ENCODE measurements at regions not wholly inside any gene's neighbourhood (a gene's known extent, or its start where the extent isn't known, plus 50 kb on each side); places are given as distances from the start of the nearest gene placed in this dataset.

DNA sequence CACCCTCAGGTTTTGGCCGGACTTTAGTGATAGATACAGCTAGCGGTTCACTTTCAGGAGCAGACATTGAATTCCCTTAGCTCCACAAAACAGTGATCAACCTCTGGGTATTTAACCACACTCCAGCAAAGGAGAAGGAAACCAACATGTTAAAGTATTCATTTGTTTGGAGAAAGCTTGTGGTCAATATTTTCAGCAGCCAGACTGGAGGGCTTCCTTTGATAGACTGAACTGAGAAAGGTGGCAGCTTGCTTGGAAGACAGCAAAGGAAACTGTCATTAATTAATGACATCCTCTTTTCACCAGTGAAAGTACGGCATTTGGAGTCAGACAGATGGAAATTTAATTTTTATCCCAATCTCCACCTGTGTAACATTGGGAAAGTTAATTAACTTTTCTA lies 289.1 kb upstream of the CLNK start:
- no peak for DNase-seq

DNA sequence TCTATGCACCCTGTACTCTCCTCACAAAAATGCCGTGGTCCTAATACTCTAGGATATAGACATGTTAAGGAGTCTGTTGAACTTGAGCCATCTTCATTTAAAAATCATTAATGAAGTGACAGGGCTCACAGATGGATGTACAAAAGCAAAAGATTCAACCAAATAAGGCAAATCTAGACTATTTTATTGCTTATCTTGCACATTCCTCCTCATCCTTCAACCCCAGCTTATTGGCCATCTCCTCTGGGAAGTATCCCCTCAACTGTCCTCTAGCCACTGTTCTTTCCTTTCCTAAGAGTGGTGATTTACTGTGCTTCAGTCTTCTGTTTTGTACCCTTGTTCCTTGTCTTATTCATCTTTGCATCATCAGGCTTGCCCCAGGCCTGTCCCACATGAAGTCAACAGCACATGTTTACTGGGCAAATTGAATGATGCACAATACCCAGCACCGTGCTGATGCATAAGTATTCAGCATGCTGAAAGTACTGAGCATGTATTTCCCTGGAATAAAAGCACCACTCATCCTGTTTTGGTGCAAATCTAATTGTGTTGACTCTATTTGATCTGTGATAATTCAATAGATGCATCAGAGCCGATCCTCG lies 287.3 kb upstream of the CLNK start:
- no peak for DNase-seq

DNA sequence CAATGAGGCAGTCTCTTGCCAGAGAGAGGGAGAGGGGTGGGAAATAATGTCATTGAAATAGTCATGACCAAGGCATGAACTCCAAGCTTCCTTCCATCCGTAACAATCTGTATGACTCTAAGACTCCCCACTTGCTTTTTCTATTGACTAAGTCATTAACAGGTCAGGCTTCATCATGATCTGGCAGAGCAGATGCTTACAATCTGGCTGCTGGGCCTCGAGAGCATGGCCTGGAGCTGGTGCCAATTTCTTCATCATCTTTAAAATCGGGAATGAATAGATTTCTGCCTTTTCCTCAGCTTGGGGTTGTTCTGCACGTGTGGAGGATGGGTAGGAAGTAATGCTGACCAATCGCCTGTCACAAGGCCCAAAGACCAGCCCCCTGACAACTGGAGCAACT lies 280.6 kb upstream of the CLNK start:
- no peak for DNase-seq

DNA sequence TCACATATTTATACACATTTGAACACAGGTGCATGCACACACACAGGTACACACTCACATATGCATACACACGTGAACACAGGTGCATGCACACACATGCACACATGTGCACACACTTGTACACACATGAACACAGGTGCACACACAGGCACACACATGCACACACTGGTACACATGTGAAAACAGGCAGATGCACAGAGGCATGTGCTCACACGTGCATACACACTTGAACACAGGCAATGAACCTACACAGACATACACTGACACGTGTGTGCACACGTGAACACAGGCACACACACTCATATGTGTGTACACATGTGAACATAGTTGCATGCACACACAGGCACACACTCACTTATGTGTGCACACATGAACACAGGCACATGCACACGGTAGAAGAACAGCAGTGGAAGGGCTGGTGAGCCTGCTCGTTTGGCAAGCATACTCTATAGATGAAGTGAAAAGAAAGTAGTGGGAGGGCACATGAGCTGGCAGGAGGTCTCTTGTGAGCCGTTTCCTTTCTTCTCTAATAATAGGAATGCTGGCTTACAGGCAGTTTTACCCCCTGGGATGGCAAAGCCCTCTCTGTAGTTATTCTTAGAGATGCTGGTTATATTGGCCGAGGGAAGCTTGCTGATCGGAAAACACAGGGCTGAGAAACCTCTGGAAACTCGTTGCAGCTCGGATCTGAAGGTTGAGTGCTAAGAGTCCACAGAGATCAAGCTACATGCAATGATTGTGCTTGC lies 279.6 kb upstream of the CLNK start:
- DNase-seq: no peak

DNA sequence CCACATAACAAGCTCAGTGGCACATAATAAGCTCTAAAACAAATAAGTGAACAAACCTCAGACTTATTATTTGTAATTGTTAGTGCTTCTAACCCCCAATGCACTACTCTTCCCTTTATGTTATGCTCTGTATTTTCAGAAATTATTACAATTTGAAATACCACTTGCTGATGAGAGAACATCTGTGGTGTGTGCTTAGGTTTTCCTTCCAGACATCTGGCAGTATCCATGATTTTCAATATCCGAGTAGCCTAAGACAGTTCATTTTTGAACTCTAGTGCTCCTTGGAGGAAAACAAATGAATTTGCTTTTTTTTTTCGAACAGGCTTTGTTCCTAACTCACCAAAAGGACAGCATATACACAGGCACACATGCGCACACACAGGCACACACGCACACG lies 278.7 kb upstream of the CLNK start:
- no peak for DNase-seq

DNA sequence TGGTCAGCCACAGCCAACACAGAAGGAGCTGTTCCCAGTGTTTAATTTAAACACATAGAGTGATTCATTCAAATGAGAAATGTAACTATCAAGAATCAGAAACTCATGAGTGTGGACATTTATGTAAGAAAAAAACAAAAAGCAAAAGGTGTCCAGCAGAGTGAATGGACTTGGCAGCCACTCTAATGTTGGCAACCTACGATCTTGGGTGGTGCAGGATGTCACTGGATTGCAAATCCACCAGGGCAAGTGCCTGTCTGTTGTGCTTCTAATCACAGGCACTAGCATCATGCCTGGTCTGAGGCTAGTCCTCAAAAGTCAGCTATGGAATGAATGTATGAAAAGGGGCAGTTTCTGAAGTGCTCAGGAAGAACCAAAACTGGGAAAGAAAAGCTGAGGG lies 277.7 kb upstream of the CLNK start:
- DNase-seq: no peak

DNA sequence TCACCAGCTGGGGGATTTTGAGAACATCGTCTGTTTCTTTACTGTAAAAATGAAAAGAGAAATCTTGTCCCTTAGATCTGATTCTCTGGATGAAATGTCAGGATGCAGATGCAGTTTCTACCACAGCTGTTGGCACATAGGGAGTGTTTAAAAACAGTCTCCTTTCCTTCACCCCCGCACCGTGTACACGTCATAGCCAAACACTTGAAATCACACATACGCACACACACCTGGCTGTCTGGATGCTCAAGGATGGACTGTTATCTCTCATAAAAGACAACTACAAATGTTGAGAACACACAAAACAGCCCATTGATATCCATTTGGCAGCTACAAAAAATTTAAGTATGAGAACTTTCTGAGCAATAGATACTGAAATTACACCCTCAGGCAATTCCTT lies 275.8 kb upstream of the CLNK start:
- DNase-seq: no peak

DNA sequence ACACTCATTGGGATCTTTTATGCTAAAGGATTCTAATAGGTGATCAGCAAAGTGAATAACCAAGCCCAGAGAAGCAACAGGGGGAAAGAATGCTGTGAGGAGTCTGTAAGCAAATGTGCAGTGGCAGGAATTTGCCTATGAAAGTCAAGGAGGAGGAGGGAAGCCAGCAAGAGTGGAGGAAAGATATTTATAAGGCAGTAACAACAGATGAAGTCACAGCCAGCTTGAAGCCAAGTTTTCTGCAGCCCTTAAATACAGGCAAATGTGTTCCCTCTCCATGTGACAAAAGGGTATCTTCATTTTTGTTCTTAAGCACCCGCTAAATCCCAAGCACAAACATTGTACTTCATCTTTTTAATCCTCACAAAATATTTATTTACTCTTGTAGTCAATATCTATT lies 275.0 kb upstream of the CLNK start:
- DNase-seq: no peak

DNA sequence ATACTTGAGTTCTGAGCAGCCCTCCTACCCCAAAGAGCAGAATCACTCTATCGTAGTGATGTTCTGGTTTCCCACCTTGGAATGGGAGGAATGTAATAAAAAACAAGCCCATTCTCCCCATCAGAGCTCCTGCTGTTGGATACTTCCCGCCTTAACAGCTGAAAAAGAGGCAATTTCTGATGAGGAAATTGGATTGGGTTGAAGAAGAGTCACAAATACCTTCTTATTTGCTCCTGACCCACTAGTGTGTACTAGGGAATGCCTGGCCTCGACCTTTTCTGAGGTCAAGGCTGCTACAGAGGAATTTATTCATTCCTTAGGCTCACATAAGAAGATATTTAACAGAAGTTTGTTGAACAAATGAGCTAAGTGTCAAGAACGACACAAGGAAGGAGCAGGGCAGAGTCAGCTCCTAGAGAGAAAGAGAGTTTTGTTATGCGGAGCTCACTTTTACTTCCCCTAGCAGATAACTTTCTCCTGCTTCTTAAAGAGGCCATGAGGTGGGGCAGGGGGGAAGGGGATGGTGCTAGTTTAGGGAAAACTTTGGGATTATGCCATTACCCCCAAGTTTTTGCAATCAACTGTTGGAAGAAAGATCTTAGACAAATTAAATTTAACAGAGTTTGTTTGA lies 273.8 kb upstream of the CLNK start:
- DNase-seq: no peak

DNA sequence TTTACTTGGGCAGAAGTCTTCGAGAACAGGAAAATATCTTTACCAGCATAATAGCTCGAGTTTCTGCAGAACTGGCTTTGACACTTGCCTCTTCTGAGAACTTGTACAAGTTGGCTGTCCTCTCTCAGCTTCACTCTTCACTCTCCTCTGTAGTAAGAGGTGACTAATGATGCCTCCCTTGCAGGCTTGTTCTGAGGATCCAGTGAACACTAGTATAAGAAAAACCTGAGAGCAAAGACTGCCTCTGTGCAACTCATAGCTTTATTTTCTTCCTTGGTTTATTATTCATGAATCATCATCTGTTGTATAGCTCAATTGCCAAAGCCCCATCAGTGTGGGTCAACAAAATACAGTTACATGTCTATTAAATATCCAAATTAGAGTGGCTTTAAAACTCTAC lies 266.7 kb upstream of the CLNK start:
- DNase-seq: no peak

DNA sequence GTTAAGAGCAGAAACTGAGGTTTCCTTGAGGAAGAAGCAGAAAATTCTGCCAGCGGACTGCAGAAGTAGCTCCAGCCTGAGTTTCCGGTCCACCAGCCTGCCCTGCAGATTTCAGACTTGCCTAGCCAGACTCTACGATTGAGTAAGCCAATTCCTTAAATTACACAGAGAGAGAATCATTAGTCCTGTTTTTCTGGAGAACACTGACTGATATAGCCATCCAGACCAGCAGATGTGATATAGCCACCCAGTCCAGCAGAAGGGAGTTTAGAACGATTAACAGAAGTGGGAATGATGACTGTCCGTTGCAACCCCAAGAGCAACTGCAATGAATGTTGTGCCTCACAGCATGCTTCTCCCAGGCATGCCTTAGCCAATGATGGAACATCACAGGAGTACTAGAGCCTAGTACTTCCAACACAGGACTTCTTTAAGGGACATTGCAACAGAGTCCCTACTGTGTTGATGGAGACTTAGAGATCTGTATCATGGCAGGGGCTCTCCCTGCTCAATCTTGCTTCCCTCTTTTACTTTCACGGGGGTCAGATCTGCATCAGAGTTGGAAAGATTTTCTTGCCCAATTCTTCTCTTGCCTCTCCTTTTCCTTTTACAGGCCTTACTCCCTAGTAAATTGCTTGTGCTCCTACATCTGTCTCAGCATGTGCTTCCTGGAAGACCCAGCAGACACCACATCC lies 264.6 kb upstream of the CLNK start:
- no peak for DNase-seq

DNA sequence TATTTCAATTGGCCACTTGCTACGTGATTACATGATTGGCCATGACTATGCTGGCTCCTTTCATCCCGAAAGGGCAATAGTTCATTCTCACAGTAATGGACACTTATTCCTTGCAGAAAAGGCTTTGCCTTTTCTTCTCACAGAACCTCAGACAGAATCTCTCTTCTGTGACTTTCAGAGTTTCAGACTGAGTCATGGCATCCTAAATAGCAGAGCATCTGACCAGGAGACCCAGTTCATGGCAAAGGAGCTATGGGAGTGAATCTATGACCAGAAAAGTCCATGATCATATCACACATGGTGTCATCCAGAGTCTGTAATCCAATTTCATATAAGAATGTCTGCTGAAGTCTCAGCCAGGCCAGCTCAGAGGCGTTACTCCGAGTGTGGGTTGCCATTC lies 263.3 kb upstream of the CLNK start:
- no peak for DNase-seq

DNA sequence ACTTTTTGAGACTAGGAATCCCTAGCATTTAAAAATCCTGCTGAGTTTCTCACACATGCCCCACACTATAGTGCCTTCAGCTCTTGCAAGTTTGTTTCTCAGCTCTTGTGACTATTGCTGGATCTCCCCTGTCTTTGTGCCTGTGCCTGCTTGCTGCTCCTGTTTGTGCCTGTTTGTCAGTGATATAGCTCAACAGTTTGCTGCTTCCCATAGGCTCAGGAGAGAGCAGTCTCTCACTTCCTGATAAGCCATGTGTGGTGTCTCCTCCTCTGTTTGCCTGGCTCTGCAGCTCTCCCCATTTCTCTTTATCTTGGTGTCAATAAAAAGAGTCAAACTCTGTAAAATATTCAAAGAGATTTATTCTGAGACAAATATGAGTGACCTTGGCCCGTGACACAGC lies 259.8 kb upstream of the CLNK start:
- no peak for DNase-seq

DNA sequence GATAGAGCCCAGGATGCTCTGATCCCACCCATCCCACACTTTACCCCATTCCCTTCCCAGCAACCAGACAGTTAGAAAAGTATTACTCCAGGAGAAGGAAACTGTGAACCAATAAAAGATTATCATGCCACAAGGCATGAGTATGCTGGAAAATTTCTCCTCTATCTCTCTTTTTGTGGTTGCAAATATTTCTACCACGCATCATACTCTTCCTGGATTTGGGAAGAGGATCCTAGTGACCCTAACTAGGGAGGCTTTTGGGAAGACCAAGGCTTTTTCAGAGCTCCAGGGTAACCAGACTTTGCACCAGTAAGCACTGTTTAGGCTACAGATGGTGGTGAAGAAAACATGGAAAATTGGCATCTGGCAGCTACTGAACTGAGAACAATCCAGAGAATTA lies 257.6 kb upstream of the CLNK start:
- DNase-seq: no peak

DNA sequence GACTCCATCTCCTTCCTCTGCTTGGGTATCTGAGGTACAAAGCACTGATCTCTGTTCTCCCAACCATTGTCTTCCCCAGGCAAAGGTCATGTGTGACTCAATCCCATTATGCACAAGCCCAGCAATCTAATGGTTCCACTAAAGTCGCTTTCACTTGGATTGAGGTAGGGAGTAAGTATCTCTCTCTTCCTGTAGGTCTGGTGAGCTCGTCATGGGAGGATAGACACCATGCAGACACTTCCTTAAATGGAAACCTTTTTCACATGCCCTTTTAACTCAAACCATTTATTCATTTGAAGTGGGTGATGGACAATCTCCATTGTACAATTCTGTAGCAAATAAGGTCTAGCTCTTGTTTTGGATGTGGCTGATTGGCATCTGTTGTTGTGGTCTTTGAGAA lies 245.2 kb upstream of the CLNK start:
- DNase-seq: no peak

DNA sequence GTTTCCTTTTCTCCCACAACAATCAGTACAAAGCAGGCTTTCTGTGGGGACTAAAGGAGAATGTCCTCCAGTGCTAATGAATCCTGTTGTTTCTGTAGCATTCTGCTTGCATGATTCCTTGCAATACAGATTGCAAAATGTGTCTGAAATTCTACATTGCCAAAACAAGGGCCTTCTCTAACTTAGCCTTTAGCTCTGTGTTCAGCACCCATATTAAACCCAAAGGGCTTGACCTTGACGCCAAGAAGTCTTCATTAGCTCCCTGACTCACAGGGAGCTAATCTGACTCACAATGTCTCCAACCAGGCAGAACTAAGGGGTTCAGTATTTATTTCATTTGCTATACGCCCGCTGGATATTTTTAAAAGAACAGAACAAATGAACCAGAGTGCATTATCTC lies 241.4 kb upstream of the CLNK start:
- no peak for DNase-seq

DNA sequence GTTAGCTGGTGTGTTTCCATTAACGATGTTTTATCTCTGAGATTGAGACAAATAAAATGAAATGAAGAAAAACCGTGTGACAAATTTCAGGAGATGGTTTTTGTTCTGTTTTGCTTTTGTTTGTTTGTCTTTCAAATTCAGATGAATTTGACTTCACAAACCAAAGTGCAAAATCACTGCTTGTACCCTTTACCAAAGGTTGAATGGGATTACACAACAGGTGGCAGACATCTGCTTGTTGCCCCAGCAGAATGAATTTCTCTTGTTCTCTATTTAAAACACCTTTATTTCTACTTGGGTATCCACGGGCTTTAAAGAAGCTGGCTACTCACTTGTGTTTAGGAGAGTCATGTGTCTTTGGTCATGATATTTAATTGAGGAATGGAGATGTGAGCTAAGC lies 239.7 kb upstream of the CLNK start:
- DNase-seq: no peak

DNA sequence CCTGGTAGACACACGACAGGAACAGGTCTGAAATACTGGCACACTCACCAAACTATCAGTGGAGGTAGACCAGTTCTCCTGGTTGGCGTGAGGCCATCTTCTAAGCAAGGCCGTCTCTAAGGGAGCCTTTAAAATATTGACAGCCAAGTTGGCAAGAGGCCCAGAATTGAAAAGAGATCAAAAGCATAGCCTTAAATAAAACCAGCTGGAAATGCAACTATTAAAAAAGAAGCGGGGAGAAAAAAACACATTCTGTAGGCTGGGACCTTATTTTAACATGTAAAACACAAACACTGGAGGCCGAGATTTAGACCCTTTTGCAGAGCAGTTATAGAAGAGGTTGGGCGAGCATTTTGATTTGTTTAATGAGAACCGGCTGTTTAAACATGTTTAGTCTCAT lies 233.0 kb upstream of the CLNK start:
- DNase-seq: no peak

DNA sequence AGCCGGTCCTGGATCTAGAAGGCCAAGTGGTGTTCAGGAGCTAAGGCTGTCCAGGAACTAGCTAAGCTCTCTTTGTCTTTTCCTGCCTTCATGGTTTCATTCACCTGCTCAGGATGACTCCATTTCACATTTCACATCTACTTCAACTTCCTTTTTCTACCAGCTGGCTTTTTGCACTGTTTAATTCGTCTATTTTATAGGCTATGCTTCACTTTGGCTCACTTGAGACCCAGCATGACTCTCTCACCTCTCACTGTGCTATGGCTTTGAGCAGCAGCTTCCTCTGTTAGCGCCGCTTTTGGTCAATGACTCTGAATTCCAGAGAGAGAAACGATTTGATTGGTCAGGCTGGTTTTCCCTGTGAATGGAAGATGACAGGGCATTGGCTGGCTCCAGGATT lies 213.5 kb upstream of the CLNK start:
- no peak for DNase-seq

DNA sequence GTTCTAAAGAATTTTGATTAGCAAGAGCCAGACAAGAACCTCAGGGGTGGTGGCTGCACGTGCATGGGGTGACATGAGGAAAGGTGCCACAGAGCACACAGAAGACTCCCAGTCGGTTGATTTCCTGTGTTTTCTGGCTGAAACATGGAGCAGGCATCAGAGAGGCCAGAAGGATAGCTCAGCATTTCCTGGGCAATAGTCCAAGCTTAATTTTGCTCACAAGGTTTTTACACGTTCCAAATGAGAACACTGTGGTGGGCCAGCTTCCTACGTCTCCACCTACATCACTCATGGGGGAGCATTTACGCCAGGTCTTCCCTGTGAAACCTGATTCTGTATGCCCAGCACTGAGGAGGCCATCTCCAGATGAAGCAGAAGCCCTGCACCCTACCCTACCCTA lies 212.5 kb upstream of the CLNK start:
- no peak for DNase-seq

DNA sequence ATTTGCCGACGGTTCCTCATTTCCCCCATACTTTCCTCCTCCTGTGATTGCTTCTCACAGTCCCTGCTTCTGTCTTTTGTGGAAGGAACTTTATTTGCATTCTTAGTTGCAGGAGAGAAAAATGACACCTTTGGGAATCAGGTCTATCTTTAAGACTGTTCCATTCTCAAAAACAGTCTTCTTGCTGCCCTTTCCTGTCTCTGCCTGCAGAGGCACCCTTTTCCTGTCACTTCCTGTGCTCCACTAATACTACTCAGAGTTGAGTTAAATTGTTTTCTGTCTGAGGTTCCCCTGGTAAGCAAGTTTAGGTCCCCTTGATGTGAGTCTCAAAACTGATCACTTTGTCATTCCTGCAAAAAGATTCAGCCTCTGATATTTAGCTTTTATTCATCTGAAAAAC lies 208.8 kb upstream of the CLNK start:
- no peak for DNase-seq

DNA sequence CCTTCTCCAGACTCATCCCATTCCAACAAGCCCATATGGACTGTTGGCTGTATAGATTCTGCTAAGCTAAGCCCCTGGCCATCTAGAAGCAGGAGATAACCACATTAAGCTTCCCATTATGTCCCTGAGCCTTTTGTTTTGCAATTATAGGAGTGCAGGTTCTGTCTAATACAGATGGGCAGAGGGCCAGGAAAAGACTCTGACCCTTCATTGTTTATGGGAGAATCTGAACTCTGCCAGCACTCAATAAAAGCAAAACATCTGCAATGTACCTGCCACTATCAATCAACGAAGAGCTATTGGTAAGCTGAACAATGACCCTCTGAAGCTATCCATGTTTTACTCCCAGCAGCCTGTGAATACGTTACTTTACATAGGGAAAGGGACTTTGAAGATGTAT lies 207.3 kb upstream of the CLNK start:
- no peak for DNase-seq

DNA sequence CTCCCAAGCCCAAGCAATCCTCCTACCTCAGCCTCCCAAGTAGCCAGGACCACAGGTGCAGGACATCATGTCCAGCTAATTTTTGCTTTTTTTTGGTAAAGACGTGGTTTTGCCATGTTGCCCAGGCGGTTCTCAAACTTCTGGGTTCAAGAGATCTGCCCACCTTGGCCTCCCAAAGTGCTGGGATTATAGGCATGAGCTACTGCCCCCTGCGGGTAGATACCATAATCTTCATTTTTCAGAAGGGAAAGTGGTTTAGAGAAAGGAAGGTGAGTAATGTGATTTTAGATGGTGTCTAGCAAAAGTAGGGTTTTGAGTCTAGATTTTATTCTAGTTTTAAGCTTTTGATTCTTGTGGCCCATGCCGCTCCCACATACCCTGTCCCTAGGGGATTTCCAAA lies 205.3 kb upstream of the CLNK start:
- DNase-seq: no peak

DNA sequence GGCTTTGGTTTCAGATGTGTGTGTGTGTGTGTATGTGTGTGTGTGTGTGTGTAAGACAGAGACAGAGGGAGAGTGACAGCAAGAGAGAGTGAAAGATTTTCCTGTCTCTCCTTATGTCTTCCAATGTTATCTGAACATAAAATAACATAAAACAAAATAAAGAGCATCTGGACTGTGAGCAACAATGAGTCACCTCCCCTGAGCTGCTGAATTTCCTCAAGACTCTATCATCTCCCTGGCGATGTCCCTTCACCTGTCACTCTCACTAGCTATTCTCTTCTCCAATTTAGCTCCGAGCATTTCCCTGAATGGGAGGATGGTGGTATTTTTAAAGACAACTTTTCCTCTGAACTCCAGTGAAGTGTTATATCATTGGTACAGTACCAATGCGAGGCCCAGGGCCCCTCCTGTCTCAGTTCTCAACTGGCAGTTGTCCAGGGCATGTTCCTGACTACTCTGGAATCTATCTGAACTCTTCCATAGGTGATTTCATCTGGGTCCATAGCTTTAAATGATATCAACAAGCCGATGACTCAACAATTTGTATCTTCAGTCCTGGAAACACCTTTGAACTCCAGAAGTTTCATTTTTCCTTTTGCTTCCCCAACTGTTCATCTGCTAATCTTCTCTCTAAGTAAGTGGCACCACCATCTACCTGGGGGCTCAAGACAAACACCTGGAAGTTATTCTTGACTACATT lies 195.0 kb upstream of the CLNK start:
- no peak for DNase-seq
